Kidney tubule cell (primary cell): ENCODE measurements at regions not wholly inside any gene's neighbourhood (a gene's known extent, or its start where the extent isn't known, plus 50 kb on each side); places are given as distances from the start of the nearest gene placed in this dataset.
"Not testable (repeated sequence)": the region's sequence is repeated elsewhere in the genome, so short reads cannot be mapped to it uniquely, and the experiment has no call there.

Experiments
- DNase-seq: peaks from one replicate; pipeline ENCODE4 v3.0.0-alpha.2; 2018; ENCODE audit warnings: low spot score

DNA sequence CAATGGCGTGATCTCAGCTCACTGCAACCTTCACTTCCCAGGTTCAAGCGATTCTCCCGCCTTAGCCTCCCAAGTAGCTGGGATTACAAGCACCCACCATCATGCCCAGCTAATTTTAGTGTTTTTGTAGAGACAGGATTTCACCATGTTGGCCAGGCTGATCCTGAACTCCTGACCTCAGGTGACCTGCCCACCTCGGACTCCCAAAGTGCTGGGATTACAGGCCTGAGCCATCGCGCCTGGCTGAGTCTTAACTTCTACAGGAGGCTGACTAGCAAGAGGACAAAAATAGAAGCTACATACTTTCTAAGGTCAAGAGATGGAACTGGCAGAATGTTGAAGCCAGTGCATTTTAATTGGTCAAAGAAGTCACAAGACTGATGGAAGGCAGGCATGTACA lies 2296.2 kb upstream of the RAG2 start:
- DNase-seq = not testable (repeated sequence)

GRCh38 chr11:38884145-38884865 lies 2286.3 kb upstream of the RAG2 start:
- DNase-seq = no peak

- no peak for DNase-seq
Observed at GRCh38 chr11:38867338-38867737, 2269.3 kb upstream of the RAG2 start.

- DNase-seq = no peak
Observed at GRCh38 chr11:38865922-38866321, 2267.9 kb upstream of the RAG2 start.

DNA sequence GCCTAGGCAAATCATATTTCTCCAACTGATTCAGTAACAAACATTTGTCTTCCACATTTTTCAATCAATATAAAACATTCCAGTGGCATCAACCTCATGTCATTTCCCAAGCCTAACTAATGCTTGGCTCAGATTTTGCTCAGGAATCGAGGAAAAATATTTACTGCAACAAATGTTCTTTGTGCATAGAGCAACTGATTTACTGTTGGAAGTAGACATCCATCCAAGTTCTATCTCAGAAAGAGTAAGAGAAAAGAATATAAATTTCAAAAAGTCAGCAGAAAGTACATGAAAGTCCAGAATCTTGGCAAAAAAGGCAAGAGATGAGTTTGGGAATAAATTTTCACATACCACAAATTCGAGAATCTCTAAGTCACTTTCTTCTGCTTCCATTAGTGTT lies 2245.0 kb upstream of the RAG2 start:
- DNase-seq = no peak

DNA sequence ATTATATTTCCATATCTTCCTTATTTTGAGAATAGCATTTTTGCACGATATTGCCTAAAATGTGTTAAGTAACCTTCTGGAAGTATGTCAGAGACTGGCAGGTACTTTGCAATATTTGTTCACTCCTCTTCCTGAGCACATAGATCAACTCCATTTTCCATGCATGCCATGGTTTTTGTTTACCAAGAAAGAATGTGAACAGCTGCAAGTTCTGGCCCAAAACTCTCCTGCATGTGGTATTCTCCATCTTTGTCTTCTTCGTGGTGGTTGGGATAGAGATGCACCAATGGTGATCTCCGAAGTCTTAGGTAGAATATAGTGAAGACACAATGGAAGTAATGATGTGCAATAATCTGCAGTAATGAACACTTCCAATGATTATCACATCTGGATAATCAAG lies 2241.0 kb upstream of the RAG2 start:
- no peak for DNase-seq

- DNase-seq = no peak
Observed at GRCh38 chr11:38835966-38836365, 2237.9 kb upstream of the RAG2 start.

GRCh38 chr11:38824573-38824972 lies 2226.5 kb upstream of the RAG2 start:
- DNase-seq = no peak

- not testable (repeated sequence) for DNase-seq
Observed at GRCh38 chr11:38821786-38822185, 2223.8 kb upstream of the RAG2 start.

GRCh38 chr11:38819981-38820380 lies 2221.9 kb upstream of the RAG2 start:
- no peak for DNase-seq

- no peak for DNase-seq
Observed at GRCh38 chr11:38818720-38819119, 2220.7 kb upstream of the RAG2 start.

DNA sequence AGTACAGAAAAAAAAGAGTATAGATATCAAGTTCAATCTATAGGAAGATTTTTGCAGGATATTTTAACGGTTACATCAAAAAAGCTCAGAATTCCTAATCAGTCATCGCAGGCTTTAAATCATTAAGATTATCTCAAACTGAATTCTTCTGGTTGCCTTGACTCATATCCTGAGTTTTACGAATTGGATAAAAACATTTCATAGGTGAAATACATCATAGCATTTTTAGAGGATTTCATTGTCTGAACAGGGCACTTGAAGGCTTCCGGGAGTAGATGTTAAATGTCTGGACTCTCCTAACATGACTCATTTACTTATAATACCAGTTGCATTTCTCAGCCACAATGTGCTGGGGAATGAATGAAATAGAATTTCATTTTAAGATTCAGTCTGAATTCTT lies 2216.6 kb upstream of the RAG2 start:
- DNase-seq = no peak

GRCh38 chr11:38809521-38809920 lies 2211.5 kb upstream of the RAG2 start:
- DNase-seq = no peak

GRCh38 chr11:38796281-38796680 lies 2198.2 kb upstream of the RAG2 start:
- no peak for DNase-seq

DNA sequence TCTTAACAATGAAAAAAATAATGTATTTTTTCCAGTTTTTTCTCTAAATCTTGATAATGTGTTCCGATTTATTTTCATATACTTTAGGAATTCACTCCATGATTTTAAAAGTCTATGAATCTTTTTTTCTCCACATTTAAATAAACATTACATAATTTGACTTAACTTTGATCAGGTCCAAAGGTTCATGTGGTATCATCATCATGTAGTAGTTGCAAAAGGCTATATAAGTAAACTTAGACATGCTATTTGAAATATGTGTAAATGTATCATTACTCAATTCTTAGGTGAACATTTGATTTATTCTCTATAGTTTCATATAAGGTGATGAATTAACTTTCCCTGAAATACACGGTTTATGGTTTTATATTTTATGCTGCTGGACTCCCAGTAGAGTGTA lies 2197.0 kb upstream of the RAG2 start:
- DNase-seq = no peak

DNA sequence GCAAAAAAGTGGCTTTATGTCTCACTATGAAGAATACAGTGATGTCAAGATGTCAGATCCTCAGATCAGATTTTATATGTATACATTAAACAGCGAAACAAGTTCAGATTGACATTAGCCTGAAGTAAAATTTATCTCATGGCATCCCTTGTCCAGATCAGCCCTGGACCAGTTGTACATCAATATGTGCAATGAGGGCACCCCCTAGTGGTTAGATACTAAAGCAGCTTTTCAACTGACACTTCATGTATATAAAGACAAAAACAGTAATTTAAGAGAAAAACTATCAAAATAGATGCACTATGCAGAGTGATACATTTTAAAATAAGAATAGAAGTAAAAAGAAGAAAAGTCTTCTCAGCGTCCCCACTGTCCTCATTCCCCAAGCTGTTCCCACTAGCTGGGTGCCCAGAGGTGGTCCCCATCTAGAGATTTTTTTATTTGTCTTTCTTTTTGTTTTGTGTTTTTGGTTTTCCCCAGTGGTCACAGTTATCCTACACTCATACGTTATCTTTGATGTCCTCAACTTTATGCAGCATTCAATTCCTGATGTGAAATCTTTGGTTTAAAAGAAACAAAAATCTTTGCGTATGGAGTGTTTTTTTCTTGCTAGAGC lies 2193.4 kb upstream of the RAG2 start:
- peak; percentile 71 for DNase-seq

- DNase-seq = no peak
Observed at GRCh38 chr11:38788561-38788960, 2190.5 kb upstream of the RAG2 start.

- DNase-seq = no peak
Observed at GRCh38 chr11:38784164-38784563, 2186.1 kb upstream of the RAG2 start.

- DNase-seq = no peak
Observed at GRCh38 chr11:38766796-38767195, 2168.8 kb upstream of the RAG2 start.

DNA sequence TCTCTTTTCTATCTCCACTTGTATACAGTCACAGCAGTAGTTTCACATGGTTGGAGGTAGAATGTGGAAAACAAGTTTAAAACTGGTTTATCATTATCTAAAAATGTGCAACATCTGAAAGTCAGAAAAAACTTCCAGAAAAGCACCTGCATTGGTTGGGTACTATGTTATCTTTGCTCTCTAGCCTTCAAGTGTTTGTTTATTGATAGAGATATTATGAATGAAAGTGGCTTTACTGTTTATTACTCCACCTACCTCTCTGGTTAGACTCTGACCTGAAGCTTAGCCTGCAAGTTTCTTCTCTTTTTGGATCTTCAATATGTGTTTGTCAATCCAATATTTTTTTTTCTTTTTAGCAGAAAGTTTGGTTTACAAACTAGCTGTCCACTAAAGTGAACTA lies 2161.4 kb upstream of the RAG2 start:
- no peak for DNase-seq

DNA sequence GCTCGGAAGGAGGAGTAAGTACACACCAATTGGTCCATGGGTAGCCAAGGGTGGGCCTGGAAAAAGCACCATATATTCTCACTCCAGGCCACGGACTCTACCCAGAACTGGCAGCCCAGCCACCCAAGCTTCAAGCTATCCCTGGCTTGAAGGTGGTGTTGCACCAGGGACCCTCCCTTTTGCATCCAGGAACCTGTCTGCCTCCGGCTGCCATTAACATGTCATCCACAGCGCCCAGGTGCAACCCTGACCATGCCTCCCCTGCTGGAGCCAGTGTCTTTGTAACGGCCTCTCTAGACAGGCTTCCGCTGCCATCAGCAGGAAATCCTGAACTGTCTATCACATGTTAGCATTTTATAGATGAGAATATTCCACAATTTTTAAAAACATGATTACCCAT lies 2158.5 kb upstream of the RAG2 start:
- no peak for DNase-seq

GRCh38 chr11:38751421-38751820 lies 2153.4 kb upstream of the RAG2 start:
- DNase-seq = no peak

GRCh38 chr11:38746516-38746915 lies 2148.5 kb upstream of the RAG2 start:
- DNase-seq = not testable (repeated sequence)

DNA sequence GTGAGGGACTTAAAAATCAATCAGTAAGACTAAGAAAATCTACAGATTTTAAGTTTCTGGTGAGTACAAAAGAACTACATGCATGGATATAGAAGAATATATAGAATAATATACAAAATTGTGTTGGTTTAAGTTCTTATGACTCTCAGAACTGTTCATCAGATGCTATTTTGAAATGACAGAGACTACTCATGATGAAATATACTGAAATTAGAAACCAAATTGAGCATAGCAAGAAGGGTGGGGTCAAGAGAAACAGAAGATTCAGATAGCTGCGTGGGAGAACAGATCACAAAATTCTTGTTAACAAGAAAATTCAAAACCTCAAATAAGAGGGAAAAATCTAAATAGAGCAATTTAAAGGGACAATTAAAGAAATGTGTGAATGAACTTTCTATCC lies 2125.3 kb upstream of the RAG2 start:
- DNase-seq = no peak
